OCI-LY3 (cell line): ENCODE measurements at regions not wholly inside any gene's neighbourhood (a gene's known extent, or its start where the extent isn't known, plus 50 kb on each side); places are given as distances from the start of the nearest gene placed in this dataset.

ENCODE experiments used
- CTCF ChIP-seq: fragments of 200-600, 300-600 bp; sonication (generic); IDR thresholded peaks from 2 replicates; pipeline ENCODE4 v1.5.1; 2014; ENCODE audit warnings: antibody characterized with exemption, low read length, low read depth
- EZH2phosphoT487 ChIP-seq: fragments of 200-600 bp; shearing (Covaris generic); IDR thresholded peaks from 2 replicates; pipeline ENCODE4 v1.6.1; 2018; ENCODE audit warnings: antibody characterized with exemption, mixed run types, low read depth

GRCh38 chr14:49526101-49526500 is 60.1 kb downstream of the RPS29 start:
- TF ChIP-seq CTCF (no peak), EZH2phosphoT487 (no peak)
